Adrenal gland (tissue), 9 donors: ENCODE measurements at regions not wholly inside any gene's neighbourhood (a gene's known extent, or its start where the extent isn't known, plus 50 kb on each side); places are given as distances from the start of the nearest gene placed in this dataset.

Experiments
- DNase-seq, 7 donors: peaks; one replicate each; pipeline ENCODE4 v3.0.0-alpha.2; 2019 to 2020
- H3K27ac ChIP-seq, 5 donors: fragments of 200-600 bp; sonication (generic) in 4 of 5; 1 replicate in 3 of 5; 2 replicates in 2 of 5; pipeline versions ENCODE4 v1.5.1 to v1.8.0; 2016 to 2020; ENCODE audit warnings: mild to moderate bottlenecking in 1 of 5
- H3K27me3 ChIP-seq: fragments of 200-600 bp; 2 replicates; pipeline ENCODE4 v1.8.0; 2021
- H3K36me3 ChIP-seq, 2 donors: fragments of 200-600 bp; replicated peaks in 1 of 2; 1 replicate in 1 of 2; 2 replicates in 1 of 2; pipeline versions ENCODE4 v1.5.1 to v1.8.0; 2018 to 2022
- H3K4me1 ChIP-seq, 2 donors: fragments of 200-600 bp; replicated peaks in 1 of 2; 1 replicate in 1 of 2; 2 replicates in 1 of 2; pipeline versions ENCODE4 v1.5.1 to v1.8.0; 2018 to 2021
- H3K4me3 ChIP-seq, 4 donors: fragments of 200-600 bp; sonication (generic) in 3 of 4; one replicate each; pipeline ENCODE4 v1.5.1; 2016 to 2018
- H3K9me3 ChIP-seq, 3 donors: fragments of 200-600 bp; sonication (generic) in 1 of 3; replicated peaks in 1 of 3; 1 replicate in 2 of 3; 2 replicates in 1 of 3; pipeline versions ENCODE4 v1.5.1 to v1.8.0; 2016 to 2021
- POLR2A ChIP-seq, 2 donors: fragments of 450-650 bp; IDR thresholded peaks; one replicate each; pipeline ENCODE4 v1.6.1; 2017; ENCODE audit warnings: antibody characterized with exemption in 2 of 2, mild to moderate bottlenecking in 2 of 2, moderate library complexity in 1 of 2
- WGBS, 4 donors: extraction: QIAGEN DNeasy Blood & Tissue Kit in 2 of 4; methylation state at CpG; one replicate each; pipeline versions ENCODE4 v1.1.5 to v1.1.7; 2013 to 2017; 5-methylcytosine and 5-hydroxymethylcytosine counted together
- intact Hi-C, 2 donors: fragments of 100-400 bp; cut with DNase I; formaldehyde crosslinking; loops; one replicate each; pipeline versions ENCODE4 v1.14.1 to v1.15.0; 2022 to 2023
- TF ChIP-seq, protein P1 (sequence below), 6 experiments: fragments of 450-650 bp in 4 of 6; fragments of 200-600 bp in 2 of 6; sonication (generic) in 1 of 6; IDR thresholded peaks; 1 replicate in 5 of 6; 2 replicates in 1 of 6; pipeline versions ENCODE4 v1.5.1 to v1.8.0; 2016 to 2021; ENCODE audit warnings: antibody characterized with exemption in 6 of 6, mild to moderate bottlenecking in 2 of 6, moderate library complexity in 1 of 6
- donor health status: healthy with polysubstance abuse.
- donor health status: Bipolar disorder and iron deficiency.
- donor health status: DM: yes; HTN: yes; CAD: no.
- donor health status: DM: no; HTN: no; CAD: no.
- donor health status: DM: no; HTN: no; CAD: no.

DNA sequence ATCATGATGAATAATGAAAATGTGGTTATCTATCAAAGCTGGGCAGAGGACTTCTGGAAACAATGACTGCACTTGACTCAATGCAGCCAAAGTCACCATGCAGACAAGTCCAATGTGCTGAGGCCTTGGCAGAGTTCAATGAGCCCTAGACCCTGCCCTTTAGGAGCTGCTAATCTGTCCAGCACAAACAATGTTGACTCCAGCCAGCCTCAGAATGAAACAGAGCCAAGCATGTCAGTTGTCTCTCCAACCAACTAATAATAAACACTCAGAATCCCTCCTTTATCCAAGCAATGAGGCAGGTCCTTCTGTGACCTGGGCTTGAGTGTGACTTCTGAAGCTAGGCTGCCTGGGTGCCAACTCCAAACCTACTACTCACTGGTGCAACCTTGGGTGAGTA is 270.6 kb downstream of the BCL11A start:
- H3K27me3 ChIP-seq: no peaks in the 10 kb centered on the region
- no peaks in the 10 kb centered on the region for H3K36me3 ChIP-seq
- H3K4me3 ChIP-seq: no peak overlapping the region
- no peaks in the 10 kb centered on the region for H3K9me3 ChIP-seq
- no peak for DNase-seq
- no peak overlapping the region for H3K27ac ChIP-seq
- TF ChIP-seq, protein P1, sequence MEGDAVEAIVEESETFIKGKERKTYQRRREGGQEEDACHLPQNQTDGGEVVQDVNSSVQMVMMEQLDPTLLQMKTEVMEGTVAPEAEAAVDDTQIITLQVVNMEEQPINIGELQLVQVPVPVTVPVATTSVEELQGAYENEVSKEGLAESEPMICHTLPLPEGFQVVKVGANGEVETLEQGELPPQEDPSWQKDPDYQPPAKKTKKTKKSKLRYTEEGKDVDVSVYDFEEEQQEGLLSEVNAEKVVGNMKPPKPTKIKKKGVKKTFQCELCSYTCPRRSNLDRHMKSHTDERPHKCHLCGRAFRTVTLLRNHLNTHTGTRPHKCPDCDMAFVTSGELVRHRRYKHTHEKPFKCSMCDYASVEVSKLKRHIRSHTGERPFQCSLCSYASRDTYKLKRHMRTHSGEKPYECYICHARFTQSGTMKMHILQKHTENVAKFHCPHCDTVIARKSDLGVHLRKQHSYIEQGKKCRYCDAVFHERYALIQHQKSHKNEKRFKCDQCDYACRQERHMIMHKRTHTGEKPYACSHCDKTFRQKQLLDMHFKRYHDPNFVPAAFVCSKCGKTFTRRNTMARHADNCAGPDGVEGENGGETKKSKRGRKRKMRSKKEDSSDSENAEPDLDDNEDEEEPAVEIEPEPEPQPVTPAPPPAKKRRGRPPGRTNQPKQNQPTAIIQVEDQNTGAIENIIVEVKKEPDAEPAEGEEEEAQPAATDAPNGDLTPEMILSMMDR (IDR thresholded peaks at IDR 0.05): no peak
- no peak for TF ChIP-seq POLR2A (IDR thresholded peaks at IDR 0.05)
- no peaks in the 10 kb centered on the region for H3K4me1 ChIP-seq
- intact Hi-C loops: no loop called here

DNA sequence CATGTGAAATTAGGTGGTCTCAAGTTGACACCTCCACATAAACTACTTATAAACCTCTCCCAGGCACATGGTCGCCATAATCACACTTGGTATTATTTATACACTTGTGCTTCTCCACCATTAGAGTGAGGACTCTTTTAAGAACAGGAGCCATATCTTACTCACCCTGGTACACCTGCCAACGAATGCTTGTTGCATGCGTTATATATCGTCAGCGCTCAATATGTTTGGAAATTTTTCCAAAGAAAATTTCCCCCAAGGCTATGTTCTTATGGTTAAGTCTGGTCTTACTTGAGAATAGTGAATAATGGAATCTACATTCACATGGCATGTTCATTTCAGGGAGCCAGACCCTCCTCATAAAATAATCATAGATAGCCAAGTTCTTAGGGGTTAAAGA is 271.7 kb downstream of the BCL11A start:
- 73 to 95% (median 81%) methylated on average over 5 of the region's 5 CpGs for WGBS, 4 donors
- TF ChIP-seq, protein P1 (IDR thresholded peaks at IDR 0.05): no peak
- TF ChIP-seq POLR2A (IDR thresholded peaks at IDR 0.05): no peak
- H3K4me3 ChIP-seq: no peak overlapping the region
- no peaks in the 10 kb centered on the region for H3K36me3 ChIP-seq
- no peaks in the 10 kb centered on the region for H3K4me1 ChIP-seq
- intact Hi-C loops: no loop called here
- no peaks in the 10 kb centered on the region for H3K27me3 ChIP-seq
- no peak for DNase-seq
- no peaks in the 10 kb centered on the region for H3K9me3 ChIP-seq
- no peak overlapping the region for H3K27ac ChIP-seq

DNA sequence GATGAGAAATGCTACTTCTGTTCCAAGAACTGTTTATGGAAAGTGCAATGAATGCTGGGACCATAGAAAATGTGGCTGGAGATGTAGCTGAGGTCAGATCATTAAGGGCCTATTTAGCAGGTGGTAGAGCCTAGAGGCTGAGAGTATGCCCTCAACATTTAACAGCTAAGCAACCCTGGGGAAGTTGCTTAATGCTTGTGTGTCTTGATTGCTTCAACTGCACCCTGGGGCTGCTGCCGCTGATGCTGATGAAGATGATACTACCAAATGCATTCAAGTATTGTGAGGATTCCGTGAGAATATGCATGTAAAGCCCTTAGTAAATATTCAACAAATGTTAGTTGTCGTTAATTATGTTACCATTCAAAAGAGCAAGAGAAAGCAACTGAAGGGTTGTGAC is 273.2 kb downstream of the BCL11A start:
- intact Hi-C loops: no loop called here

DNA sequence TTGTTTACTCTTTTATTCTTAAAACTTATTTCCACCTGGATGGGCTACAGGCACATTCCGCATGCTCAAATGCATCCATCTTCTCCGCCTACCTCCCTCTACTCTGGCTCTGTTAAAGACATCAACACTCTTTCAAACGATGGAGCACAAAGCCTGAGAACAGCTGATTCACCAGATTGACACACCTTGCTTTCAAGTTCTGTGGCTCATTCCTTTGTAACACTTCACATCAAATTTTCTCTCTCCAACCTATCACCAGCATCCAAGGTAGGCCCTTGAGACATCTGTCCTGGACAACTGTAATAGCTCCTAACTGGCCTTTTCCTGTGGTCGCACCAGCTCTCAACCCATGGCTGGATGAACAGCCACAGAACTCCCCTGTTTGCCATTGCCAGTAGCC is 274.5 kb downstream of the BCL11A start:
- Histone ChIP-seq H3K4me1 (no peaks in the 10 kb centered on the region), H3K36me3 (no peaks in the 10 kb centered on the region), H3K4me3 (no peak overlapping the region), H3K9me3 (no peaks in the 10 kb centered on the region), H3K27me3 (no peaks in the 10 kb centered on the region), H3K27ac (no peak overlapping the region)
- 87 to 92% (median 89%) methylated on average over 4 of the region's 4 CpGs for WGBS, 4 donors
- TF ChIP-seq, protein P1 (IDR thresholded peaks at IDR 0.05): no peak
- TF ChIP-seq POLR2A (IDR thresholded peaks at IDR 0.05): no peak
- no peak for DNase-seq
- intact Hi-C loops: no loop called here

More for the DNA sequence above, 273.2 kb downstream of the BCL11A start:
- Histone ChIP-seq H3K27ac (no peak overlapping the region), H3K36me3 (no peaks in the 10 kb centered on the region), H3K4me1 (no peaks in the 10 kb centered on the region), H3K9me3 (no peaks in the 10 kb centered on the region), H3K27me3 (no peaks in the 10 kb centered on the region), H3K4me3 (no peak overlapping the region)
- no peak for TF ChIP-seq POLR2A (IDR thresholded peaks at IDR 0.05)
- TF ChIP-seq, protein P1 (IDR thresholded peaks at IDR 0.05): no peak
- DNase-seq: no peak
- 81 to 91% (median 88%) methylated on average over 3 of the region's 3 CpGs for WGBS, 4 donors
